ENCODE measurements at regions not wholly inside any gene's neighbourhood (a gene's known extent, or its start where the extent isn't known, plus 50 kb on each side); places are given as distances from the start of the nearest gene placed in this dataset.

DNA sequence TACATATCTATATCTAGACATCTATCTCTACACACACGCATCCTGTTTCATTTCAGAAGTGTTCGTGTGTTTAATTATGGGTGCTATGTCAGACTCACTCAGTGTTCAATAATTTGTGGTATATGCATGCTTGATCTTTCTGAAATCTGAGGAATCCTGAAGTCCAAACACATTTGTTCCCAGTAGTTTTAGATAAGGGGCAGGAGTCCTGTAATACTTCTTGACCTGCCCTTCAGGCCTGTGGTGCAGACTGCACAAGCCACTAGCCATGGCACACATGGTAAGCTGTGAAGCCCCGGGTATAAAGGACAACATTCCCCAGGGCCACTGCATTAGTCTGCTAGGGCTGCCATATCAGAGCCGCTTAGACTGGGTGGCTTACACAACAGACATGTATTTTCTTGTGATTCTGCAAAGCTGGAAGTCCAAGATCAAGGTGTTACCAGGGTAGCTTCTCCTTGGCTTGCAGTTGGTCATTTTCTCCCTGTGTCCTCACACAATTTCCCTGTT lies 267.2 kb downstream of the RHOU start:
- DNase-seq (ENCODE audit: low read depth), result no peak
- no peak overlapping the region for H3K4me3 ChIP-seq (replicated peaks; ENCODE audit: low read depth, low read length)
- TF ChIP-seq CTCF (IDR thresholded peaks at IDR 0.05; ENCODE audit: low read length, missing control alignments), result no peak

DNA sequence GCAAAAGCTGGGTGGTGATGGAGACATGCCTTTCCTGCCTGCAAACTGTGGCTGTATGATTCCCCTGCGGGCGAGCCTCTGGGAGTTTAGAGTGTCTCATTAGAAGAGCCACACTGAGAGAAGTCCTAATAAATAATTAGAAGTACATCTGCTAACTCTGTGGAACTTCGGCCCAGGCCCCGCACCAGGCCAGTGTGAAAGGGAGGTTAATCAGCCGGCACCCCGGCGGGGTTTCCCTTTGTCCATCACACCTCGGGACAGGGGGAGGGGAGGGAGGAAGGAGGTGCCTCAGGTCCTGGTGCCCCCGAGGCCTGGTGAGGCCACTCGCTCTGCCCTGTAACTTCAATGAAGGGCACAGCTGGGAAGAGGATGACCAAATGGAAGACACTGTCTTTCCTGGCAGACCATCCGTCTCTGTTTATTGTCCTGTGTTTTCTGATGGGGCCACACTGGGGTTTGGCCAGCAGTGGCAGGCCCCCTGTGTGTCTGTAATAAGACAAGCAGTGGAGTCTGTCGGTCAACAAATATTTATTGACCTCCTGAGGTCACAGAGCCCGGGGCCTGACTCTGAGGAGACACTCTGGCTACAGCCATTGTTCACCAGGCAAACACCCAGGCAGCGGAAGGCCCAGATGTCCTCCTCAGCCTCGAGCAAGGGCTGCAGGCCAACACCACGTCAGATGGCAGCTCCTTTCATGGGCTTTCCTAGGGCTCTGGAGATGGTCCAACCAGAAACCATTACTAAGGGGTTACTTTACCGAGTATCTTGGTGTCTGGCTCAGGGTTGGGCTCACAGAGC lies 267.5 kb upstream of the RAB4A start:
- H3K4me3 ChIP-seq (replicated peaks; ENCODE audit: low read depth, low read length), result no peak overlapping the region
- TF ChIP-seq CTCF (IDR thresholded peaks at IDR 0.05; ENCODE audit: low read length, missing control alignments), result no peak
- no peak for DNase-seq (ENCODE audit: low read depth)

GRCh38 chr1:229004066-229004833 lies 266.7 kb upstream of the RAB4A start:
- no peak overlapping the region for H3K4me3 ChIP-seq (replicated peaks; ENCODE audit: low read depth, low read length)
- no peak for TF ChIP-seq CTCF (IDR thresholded peaks at IDR 0.05; ENCODE audit: low read length, missing control alignments)
- DNase-seq (ENCODE audit: low read depth), result no peak

GRCh38 chr1:229005097-229005496 lies 265.8 kb upstream of the RAB4A start:
- DNase-seq (ENCODE audit: low read depth), result no peak

GRCh38 chr1:229005556-229005955 lies 265.4 kb upstream of the RAB4A start:
- TF ChIP-seq CTCF (IDR thresholded peaks at IDR 0.05; ENCODE audit: low read length, missing control alignments), result no peak
- DNase-seq (ENCODE audit: low read depth), result no peak

More at GRCh38 chr1:229005097-229005496, 265.8 kb upstream of the RAB4A start:
- no peak overlapping the region for H3K4me3 ChIP-seq (replicated peaks; ENCODE audit: low read depth, low read length)
- no peak for TF ChIP-seq CTCF (IDR thresholded peaks at IDR 0.05; ENCODE audit: low read length, missing control alignments)

GRCh38 chr1:229006121-229006870 lies 264.6 kb upstream of the RAB4A start:
- TF ChIP-seq CTCF (IDR thresholded peaks at IDR 0.05; ENCODE audit: low read length, missing control alignments), result no peak
- DNase-seq (ENCODE audit: low read depth), result peak; percentile 37
- H3K4me3 ChIP-seq (replicated peaks; ENCODE audit: low read depth, low read length), result no peak overlapping the region

More at GRCh38 chr1:229005556-229005955, 265.4 kb upstream of the RAB4A start:
- no peak overlapping the region for H3K4me3 ChIP-seq (replicated peaks; ENCODE audit: low read depth, low read length)
